Stimulated activated CD4-positive, alpha-beta T cell treated with anti-CD3 and anti-CD28 coated beads, Interleukin-4, amount 100 ng/mL, for 48 hours (primary cell): ENCODE measurements at regions not wholly inside any gene's neighbourhood (a gene's known extent, or its start where the extent isn't known, plus 50 kb on each side); places are given as distances from the start of the nearest gene placed in this dataset.
"Not testable (repeated sequence)": the region's sequence is repeated elsewhere in the genome, so short reads cannot be mapped to it uniquely, and the experiment has no call there.

ENCODE experiments used
- DNase-seq, 2 donors: peaks; one replicate each; pipeline ENCODE4 v3.0.0-alpha.2; 2020; ENCODE audit warnings: low read depth in 2 of 2

GRCh38 chr2:57160976-57161375 lies 885.6 kb upstream of the VRK2 start:
- DNase-seq = no peak

GRCh38 chr2:57177176-57177575 lies 869.4 kb upstream of the VRK2 start:
- no peak for DNase-seq

- no peak for DNase-seq
Measured at GRCh38 chr2:57180042-57180567, 866.5 kb upstream of the VRK2 start.

GRCh38 chr2:57180678-57181077 lies 865.9 kb upstream of the VRK2 start:
- DNase-seq = no peak

GRCh38 chr2:57181315-57182038 lies 865.1 kb upstream of the VRK2 start:
- DNase-seq = no peak

GRCh38 chr2:57182916-57183315 lies 863.7 kb upstream of the VRK2 start:
- no peak for DNase-seq

- no peak for DNase-seq
Measured at GRCh38 chr2:57185568-57185967, 861.0 kb upstream of the VRK2 start.

GRCh38 chr2:57190007-57190406 lies 856.6 kb upstream of the VRK2 start:
- no peak for DNase-seq

- DNase-seq = no peak
Measured at GRCh38 chr2:57199663-57200062, 846.9 kb upstream of the VRK2 start.

- DNase-seq = no peak
Measured at GRCh38 chr2:57204364-57204763, 842.2 kb upstream of the VRK2 start.

GRCh38 chr2:57205241-57205640 lies 841.4 kb upstream of the VRK2 start:
- no peak for DNase-seq

- no peak for DNase-seq
Measured at GRCh38 chr2:57207191-57207590, 839.4 kb upstream of the VRK2 start.

GRCh38 chr2:57209799-57210198 lies 836.8 kb upstream of the VRK2 start:
- no peak for DNase-seq

- DNase-seq = no peak
Measured at GRCh38 chr2:57210855-57211254, 835.8 kb upstream of the VRK2 start.

- DNase-seq = no peak
Measured at GRCh38 chr2:57217013-57217412, 829.6 kb upstream of the VRK2 start.

GRCh38 chr2:57218206-57218605 lies 828.4 kb upstream of the VRK2 start:
- no peak for DNase-seq

GRCh38 chr2:57229706-57230105 lies 816.9 kb upstream of the VRK2 start:
- DNase-seq = not testable (repeated sequence)

GRCh38 chr2:57232341-57232740 lies 814.3 kb upstream of the VRK2 start:
- not testable (repeated sequence) for DNase-seq

GRCh38 chr2:57251495-57251894 lies 795.1 kb upstream of the VRK2 start:
- DNase-seq = not testable (repeated sequence)

- DNase-seq = not testable (repeated sequence)
Measured at GRCh38 chr2:57276408-57276807, 770.2 kb upstream of the VRK2 start.

GRCh38 chr2:57278451-57278850 lies 768.2 kb upstream of the VRK2 start:
- DNase-seq = no peak

GRCh38 chr2:57291209-57291608 lies 755.4 kb upstream of the VRK2 start:
- no peak for DNase-seq

- no peak for DNase-seq
Measured at GRCh38 chr2:57296795-57297517, 749.6 kb upstream of the VRK2 start.
